ENCODE measurements at regions not wholly inside any gene's neighbourhood (a gene's known extent, or its start where the extent isn't known, plus 50 kb on each side); places are given as distances from the start of the nearest gene placed in this dataset.

DNA sequence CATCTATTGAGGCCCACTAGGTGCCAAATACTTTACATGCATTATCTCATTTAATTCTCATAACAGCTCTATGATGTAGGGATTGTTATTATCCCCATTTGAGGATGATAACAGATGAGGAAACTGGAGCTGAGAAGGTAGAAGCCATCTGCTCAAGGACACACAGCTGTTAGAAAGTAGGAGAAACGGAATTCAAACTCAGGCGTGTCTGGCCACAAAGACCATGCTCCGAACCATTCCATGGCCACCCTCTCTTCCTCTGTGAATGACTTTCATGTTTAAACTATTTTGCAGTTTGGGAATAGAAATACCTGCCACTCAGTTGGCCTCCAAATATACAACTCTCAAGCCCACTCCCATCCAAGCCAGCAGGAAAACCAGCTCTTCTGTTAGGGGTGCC, 87.6 kb upstream of the ANKRD55 start:
- Histone ChIP-seq H3K27ac (no peak overlapping the region), H3K36me3 (no peaks in the 10 kb centered on the region), H3K9me3 (no peaks in the 10 kb centered on the region), H3K27me3 (no peaks in the 10 kb centered on the region), H3K4me1 (peaks cover 0 to 6% (median 0%) of the 10 kb centered on the region in 3 donors), H3K4me3 (no peak overlapping the region)
- intact Hi-C loops (cut with DNase I), result loop anchor here in 1 of 3 donors (10.0 kb wide), 1 partner anchor 46 kb away; no protein-coding TSS in a partner anchor
- no peak for FAIRE-seq
- DNase-seq, result no peak
- 96 to 100% methylated on average over 3 of the region's 3 CpGs for WGBS, 2 donors
- ATAC-seq, result no peak
- TF ChIP-seq, protein P1, sequence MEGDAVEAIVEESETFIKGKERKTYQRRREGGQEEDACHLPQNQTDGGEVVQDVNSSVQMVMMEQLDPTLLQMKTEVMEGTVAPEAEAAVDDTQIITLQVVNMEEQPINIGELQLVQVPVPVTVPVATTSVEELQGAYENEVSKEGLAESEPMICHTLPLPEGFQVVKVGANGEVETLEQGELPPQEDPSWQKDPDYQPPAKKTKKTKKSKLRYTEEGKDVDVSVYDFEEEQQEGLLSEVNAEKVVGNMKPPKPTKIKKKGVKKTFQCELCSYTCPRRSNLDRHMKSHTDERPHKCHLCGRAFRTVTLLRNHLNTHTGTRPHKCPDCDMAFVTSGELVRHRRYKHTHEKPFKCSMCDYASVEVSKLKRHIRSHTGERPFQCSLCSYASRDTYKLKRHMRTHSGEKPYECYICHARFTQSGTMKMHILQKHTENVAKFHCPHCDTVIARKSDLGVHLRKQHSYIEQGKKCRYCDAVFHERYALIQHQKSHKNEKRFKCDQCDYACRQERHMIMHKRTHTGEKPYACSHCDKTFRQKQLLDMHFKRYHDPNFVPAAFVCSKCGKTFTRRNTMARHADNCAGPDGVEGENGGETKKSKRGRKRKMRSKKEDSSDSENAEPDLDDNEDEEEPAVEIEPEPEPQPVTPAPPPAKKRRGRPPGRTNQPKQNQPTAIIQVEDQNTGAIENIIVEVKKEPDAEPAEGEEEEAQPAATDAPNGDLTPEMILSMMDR (IDR thresholded peaks at IDR 0.05), result no peak

DNA sequence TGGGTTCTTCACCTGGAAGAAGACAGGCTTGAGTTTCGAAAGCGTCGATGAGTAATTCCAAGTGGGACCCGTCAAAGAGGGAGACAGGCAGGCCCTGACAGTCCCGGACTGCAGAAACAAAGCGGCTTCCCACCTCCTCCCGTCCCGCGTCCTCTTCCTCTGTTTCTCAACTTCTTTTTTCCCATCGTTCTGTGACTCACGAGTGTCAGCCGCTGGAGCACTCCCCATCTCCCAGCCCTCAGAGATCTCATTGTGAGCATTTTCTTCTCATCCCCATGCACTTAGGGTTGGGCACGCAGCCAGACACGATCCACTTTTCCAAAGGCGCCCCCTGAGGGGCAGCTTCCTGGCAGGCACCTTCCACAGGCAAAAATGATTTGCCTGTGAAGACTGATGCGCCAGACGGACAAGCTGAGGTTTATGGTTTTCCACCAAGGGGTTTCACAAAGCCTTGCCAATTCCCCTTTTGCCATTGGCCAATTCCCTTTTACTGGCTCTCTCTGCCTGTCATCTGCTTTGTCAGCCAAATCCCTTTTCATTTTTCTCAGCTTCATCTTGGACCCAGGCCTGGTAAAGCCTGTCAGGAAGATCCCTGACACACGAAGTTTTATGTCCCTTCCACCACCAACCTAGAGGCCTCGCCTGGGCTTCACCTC, 86.5 kb upstream of the ANKRD55 start:
- intact Hi-C loops (cut with DNase I), result loop anchor here in 1 of 3 donors (10.0 kb wide), 1 partner anchor 45 kb away; no protein-coding TSS in a partner anchor
- DNase-seq (no peak), FAIRE-seq (no peak), ATAC-seq (peak in 2 of 4 donors; percentile 32 to 36)
- TF ChIP-seq, protein P1 (IDR thresholded peaks at IDR 0.05), result no peak
- no peaks in the 10 kb centered on the region for H3K36me3 ChIP-seq
- WGBS, 2 donors, result 83% methylated on average over 19 of the region's 19 CpGs
- H3K27me3 ChIP-seq, result no peaks in the 10 kb centered on the region
- no peak overlapping the region for H3K4me3 ChIP-seq
- H3K27ac ChIP-seq, result no peak overlapping the region
- peaks cover 0 to 13% (median 0%) of the 10 kb centered on the region in 3 donors for H3K4me1 ChIP-seq
- no peaks in the 10 kb centered on the region for H3K9me3 ChIP-seq

- FAIRE-seq, result no peak
- Histone ChIP-seq H3K27me3 (no peaks in the 10 kb centered on the region), H3K27ac (no peak overlapping the region), H3K9me3 (no peaks in the 10 kb centered on the region), H3K4me3 (no peak overlapping the region), H3K4me1 (peaks cover 0 to 13% (median under 1%) of the 10 kb centered on the region in 3 donors), H3K36me3 (no peaks in the 10 kb centered on the region)
- no peak for DNase-seq
- TF ChIP-seq, protein P1 (IDR thresholded peaks at IDR 0.05), result no peak
- no peak for ATAC-seq
- intact Hi-C loops (cut with DNase I), result no loop called here
- 91 to 93% methylated on average over 7 of the region's 7 CpGs for WGBS, 2 donors
Observed at GRCh38 chr5:56317923-56318561, 84.9 kb upstream of the ANKRD55 start.

GRCh38 chr5:56316299-56316994, 83.3 kb upstream of the ANKRD55 start:
- no peak for DNase-seq
- WGBS, 2 donors, result 81 to 95% methylated on average over 4 of the region's 4 CpGs
- ATAC-seq, result no peak
- no peaks in the 10 kb centered on the region for H3K36me3 ChIP-seq
- no peak overlapping the region for H3K27ac ChIP-seq
- TF ChIP-seq, protein P1 (IDR thresholded peaks at IDR 0.05), result no peak
- no peak overlapping the region for H3K4me3 ChIP-seq
- no peaks in the 10 kb centered on the region for H3K9me3 ChIP-seq
- peaks cover 13 to 26% (median 17%) of the 10 kb centered on the region in 3 donors for H3K4me1 ChIP-seq
- FAIRE-seq, result no peak
- intact Hi-C loops (cut with DNase I), result no loop called here
- H3K27me3 ChIP-seq, result no peaks in the 10 kb centered on the region
